B cell (primary cell): ENCODE measurements at regions not wholly inside any gene's neighbourhood (a gene's known extent, or its start where the extent isn't known, plus 50 kb on each side); places are given as distances from the start of the nearest gene placed in this dataset.

ENCODE experiments used
- EZH2 ChIP-seq: IDR thresholded peaks from 2 replicates; pipeline ENCODE4 v1.6.1; 2012; ENCODE audit warnings: borderline replicate concordance, low read depth, mild to moderate bottlenecking, moderate library complexity, low read length; ENCODE audit not compliant: insufficient read depth, poor library complexity, severe bottlenecking
- TF ChIP-seq, protein P1 (sequence below): fragments of 200-600 bp; IDR thresholded peaks from one replicate; pipeline ENCODE4 v1.8.0; 2022; ENCODE audit warnings: antibody characterized with exemption, mild to moderate bottlenecking

DNA sequence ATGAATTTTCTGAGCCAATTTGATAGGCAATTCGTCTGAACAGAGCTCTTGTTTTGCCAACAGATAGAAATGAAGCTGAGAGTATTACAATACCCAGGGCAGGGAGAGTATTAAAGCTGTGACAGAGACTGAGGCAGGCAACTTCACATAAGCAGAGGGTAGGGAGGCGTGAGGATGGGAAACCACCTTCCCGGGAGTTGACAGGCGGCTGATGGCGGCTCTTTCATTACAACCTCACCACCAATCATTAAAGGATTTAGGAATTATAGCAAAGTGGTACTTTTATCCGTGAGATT lies 73.3 kb downstream of the CD83 start:
- TF ChIP-seq, protein P1, sequence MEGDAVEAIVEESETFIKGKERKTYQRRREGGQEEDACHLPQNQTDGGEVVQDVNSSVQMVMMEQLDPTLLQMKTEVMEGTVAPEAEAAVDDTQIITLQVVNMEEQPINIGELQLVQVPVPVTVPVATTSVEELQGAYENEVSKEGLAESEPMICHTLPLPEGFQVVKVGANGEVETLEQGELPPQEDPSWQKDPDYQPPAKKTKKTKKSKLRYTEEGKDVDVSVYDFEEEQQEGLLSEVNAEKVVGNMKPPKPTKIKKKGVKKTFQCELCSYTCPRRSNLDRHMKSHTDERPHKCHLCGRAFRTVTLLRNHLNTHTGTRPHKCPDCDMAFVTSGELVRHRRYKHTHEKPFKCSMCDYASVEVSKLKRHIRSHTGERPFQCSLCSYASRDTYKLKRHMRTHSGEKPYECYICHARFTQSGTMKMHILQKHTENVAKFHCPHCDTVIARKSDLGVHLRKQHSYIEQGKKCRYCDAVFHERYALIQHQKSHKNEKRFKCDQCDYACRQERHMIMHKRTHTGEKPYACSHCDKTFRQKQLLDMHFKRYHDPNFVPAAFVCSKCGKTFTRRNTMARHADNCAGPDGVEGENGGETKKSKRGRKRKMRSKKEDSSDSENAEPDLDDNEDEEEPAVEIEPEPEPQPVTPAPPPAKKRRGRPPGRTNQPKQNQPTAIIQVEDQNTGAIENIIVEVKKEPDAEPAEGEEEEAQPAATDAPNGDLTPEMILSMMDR = no peak
- no peak for TF ChIP-seq EZH2
